A549 (cell line): ENCODE measurements at regions not wholly inside any gene's neighbourhood (a gene's known extent, or its start where the extent isn't known, plus 50 kb on each side); places are given as distances from the start of the nearest gene placed in this dataset.

ENCODE experiments used
- ATAC-seq, 2 experiments: fragments of 200-7000 bp in 1 of 2; fragments of >200 bp in 1 of 2; cut with Nextera tagmentation in 1 of 2; cut with Tn5 transposase in 1 of 2; 3 replicates each; pipeline versions ENCODE4 v1.8.0 to v1.9.1; 2018 to 2020; ENCODE audit warnings: mild to moderate bottlenecking in 1 of 2, moderate library complexity in 1 of 2
- CTCF ChIA-PET: fragments of 300-600 bp; sonication (Branson Sonifier 250); formaldehyde crosslinking; extraction: SDS; loops from one replicate; lab custom pipeline; 2021; ENCODE audit warnings: antibody characterized with exemption, inconsistent platforms; lab: Yijun Ruan, JAX
- POLR2A ChIA-PET: fragments of 350-600 bp; formaldehyde crosslinking; extraction: SDS; loops from one replicate; lab custom pipeline; 2021; ENCODE audit warnings: antibody characterized with exemption, inconsistent platforms; lab: Yijun Ruan, JAX
- DNase-seq, 2 experiments: peaks; one replicate each; pipeline versions ENCODE4 v3.0.0 to v3.0.0-alpha.2; 2011 to 2016; ENCODE audit warnings: low read depth in 1 of 2, low spot score in 1 of 2
- FAIRE-seq: peaks from 2 replicates; lab custom pipeline; 2011; peaks lifted over from hg19 to GRCh38; lab: Jason Lieb, UNC
- H3K27ac ChIP-seq, 2 experiments: fragments of >200 bp; sonication (Bioruptor Twin); formaldehyde crosslinking; 3 replicates each; pipeline ENCODE4 v1.5.1; 2016 to 2017
- H3K4me1 ChIP-seq: fragments of >200 bp; sonication (Bioruptor Twin); formaldehyde crosslinking; 3 replicates; pipeline ENCODE4 v1.6.1; 2016
- H3K4me2 ChIP-seq: fragments of >200 bp; sonication (Bioruptor Twin); formaldehyde crosslinking; 3 replicates; pipeline ENCODE4 v1.6.1; 2016
- H3K4me3 ChIP-seq: fragments of >200 bp; sonication (Bioruptor Twin); formaldehyde crosslinking; 3 replicates; pipeline ENCODE4 v1.5.1; 2016
- H3K9me3 ChIP-seq: fragments of >200 bp; sonication (Bioruptor Twin); formaldehyde crosslinking; 3 replicates; pipeline ENCODE4 v1.6.1; 2016
- BCL3 ChIP-seq: fragments of >200 bp; sonication (Bioruptor Twin); formaldehyde crosslinking; IDR thresholded peaks from 3 replicates; pipeline ENCODE4 v1.6.1; 2016
- CHD2 ChIP-seq: fragments of 150-350 bp; IDR thresholded peaks from 2 replicates; pipeline ENCODE4 v1.6.1; 2014; ENCODE audit warnings: low read length; ENCODE audit not compliant: partially characterized antibody
- CHD4 ChIP-seq: fragments of 200-600 bp; sonication (generic); IDR thresholded peaks from 2 replicates; pipeline ENCODE4 v1.6.1; 2016; ENCODE audit warnings: antibody characterized with exemption, mild to moderate bottlenecking, borderline replicate concordance
- E2F6 ChIP-seq: IDR thresholded peaks from 2 replicates; pipeline ENCODE4 v1.6.1; 2012; ENCODE audit warnings: low read depth, borderline replicate concordance
- FOXS1 ChIP-seq: fragments of 250-450 bp; sonication (Bioruptor Pico); IDR thresholded peaks from 2 replicates; pipeline ENCODE4 v1.5.0; 2020; ENCODE audit warnings: mild to moderate bottlenecking, moderate library complexity
- GATA3 ChIP-seq: IDR thresholded peaks from 2 replicates; pipeline ENCODE4 v1.6.1; 2012; ENCODE audit warnings: borderline replicate concordance
- HOXB5 ChIP-seq: fragments of 250-450 bp; sonication (Bioruptor Pico); IDR thresholded peaks from 2 replicates; pipeline ENCODE4 v1.5.0; 2020; ENCODE audit warnings: mild to moderate bottlenecking, moderate library complexity
- KDM1A ChIP-seq: fragments of 200-600 bp; sonication (generic); IDR thresholded peaks from 2 replicates; pipeline ENCODE4 v1.6.1; 2016; ENCODE audit warnings: low read depth, mild to moderate bottlenecking
- KDM5A ChIP-seq: fragments of 200-600 bp; sonication (generic); IDR thresholded peaks from 2 replicates; pipeline ENCODE4 v1.6.1; 2016; ENCODE audit warnings: antibody characterized with exemption, mild to moderate bottlenecking
- MAFK ChIP-seq: fragments of 450-650 bp; IDR thresholded peaks from 2 replicates; pipeline ENCODE4 v1.6.1; 2014; ENCODE audit not compliant: partially characterized antibody
- PHF8 ChIP-seq: fragments of 200-600 bp; sonication (generic); IDR thresholded peaks from 2 replicates; pipeline ENCODE4 v1.6.1; 2016; ENCODE audit warnings: low read depth, mild to moderate bottlenecking, antibody characterized with exemption, moderate library complexity, borderline replicate concordance
- RCOR1 ChIP-seq: fragments of 150-350 bp; IDR thresholded peaks from 2 replicates; pipeline ENCODE4 v1.6.1; 2014; ENCODE audit warnings: antibody characterized with exemption, low read length, low read depth
- TFCP2L1 ChIP-seq: fragments of 250-450 bp; sonication (Bioruptor Pico); IDR thresholded peaks from 2 replicates; pipeline ENCODE4 v1.5.0; 2021; ENCODE audit warnings: mild to moderate bottlenecking
- TP53 ChIP-seq: fragments of 250-450 bp; sonication (Bioruptor Pico); IDR thresholded peaks from 2 replicates; pipeline ENCODE4 v1.5.0; 2021; ENCODE audit warnings: mild to moderate bottlenecking, moderate library complexity
- ZC3H11A ChIP-seq: fragments of 450-650 bp; IDR thresholded peaks from 2 replicates; pipeline ENCODE4 v1.6.1; 2014; ENCODE audit warnings: antibody characterized with exemption, mild to moderate bottlenecking
- WGBS: methylation state at CpG from one replicate; pipeline ENCODE4 v1.1.6; 2017; ENCODE audit errors: missing lambda C conversion rate; 5-methylcytosine and 5-hydroxymethylcytosine counted together
- TF ChIP-seq, protein P1 (sequence below): fragments of >200 bp; sonication (Bioruptor Twin); formaldehyde crosslinking; IDR thresholded peaks from 2 replicates; pipeline ENCODE4 v1.6.1; 2016

GRCh38 chr5:101664071-101664791 lies 631.9 kb downstream of the SLCO4C1 start:
- no peak overlapping the region; a peak in 1 of 6 replicates for H3K27ac ChIP-seq
- no peak for FAIRE-seq
- WGBS, result 13% methylated on average over 9 of the region's 9 CpGs
- H3K4me3 ChIP-seq, result no peak overlapping the region
- peak in 1 of 2 experiments; percentile 69 for DNase-seq
- ChIA-PET CTCF (interaction anchor here (0.9 to 1.1 kb wide), 2 partner anchors 14 to 873 kb away, joined by 3 to 4 read pairs; no protein-coding TSS in a partner anchor), POLR2A (no interaction called here)
- H3K9me3 ChIP-seq, result no peaks in the 10 kb centered on the region
- ATAC-seq, result peak in 1 of 2 experiments; percentile 83; a peak in 3 of 6 replicates
- peaks cover 5% of the 10 kb centered on the region; the same call in 2 of the 3 replicates for H3K4me1 ChIP-seq
- peak overlapping the region; percentile 21 for H3K4me2 ChIP-seq
- no peak for TF ChIP-seq FOXS1 (CRISPR knock-in tag)
- 0 out of 2 replicates have a peak, but pooled peaks have one; percentile 35 for TF ChIP-seq CHD4

DNA sequence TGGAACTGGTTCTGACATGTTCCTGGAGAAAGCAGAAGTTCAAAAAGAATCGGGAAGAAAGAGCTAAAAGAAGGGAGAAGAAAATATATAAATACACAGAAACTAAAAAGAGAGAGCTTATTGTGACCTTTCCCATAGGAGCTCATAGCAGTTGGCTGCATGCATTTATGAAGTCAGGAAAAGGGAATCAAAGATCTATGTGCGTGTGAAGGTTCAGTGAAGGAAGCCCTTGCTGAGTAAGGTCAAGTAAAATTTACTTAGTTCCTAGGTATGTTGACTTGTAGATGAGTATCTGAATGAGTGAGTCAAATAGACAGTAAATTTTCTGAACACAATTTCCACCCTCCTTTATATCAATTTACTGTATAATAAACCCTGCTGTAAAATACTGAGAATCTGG lies 632.5 kb downstream of the SLCO4C1 start:
- no peak overlapping the region; the same call in 2 of the 3 replicates for H3K4me3 ChIP-seq
- ChIA-PET POLR2A (no interaction called here), CTCF (interaction anchor here (0.9 to 1.1 kb wide), 2 partner anchors 15 to 872 kb away, joined by 3 to 4 read pairs; no protein-coding TSS in a partner anchor)
- TF ChIP-seq GATA3, result peak; percentile 74
- no peak for TF ChIP-seq TFCP2L1 (CRISPR knock-in tag)
- FAIRE-seq, result no peak
- DNase-seq, result peak in 1 of 2 experiments; percentile 75
- H3K4me2 ChIP-seq, result peak overlapping the region; percentile 21
- H3K9me3 ChIP-seq, result no peaks in the 10 kb centered on the region
- H3K4me1 ChIP-seq, result peaks cover 5% of the 10 kb centered on the region; the same call in 2 of the 3 replicates
- peak in 1 of 2 experiments; percentile 86; a peak in 3 of 6 replicates for ATAC-seq
- H3K27ac ChIP-seq, result peak overlapping the region in 1 of 2 experiments; percentile 38; a peak in 2 of 6 replicates
- 7% methylated on average over 2 of the region's 2 CpGs for WGBS

- H3K4me1 ChIP-seq, result peaks cover 5% of the 10 kb centered on the region; the same call in 2 of the 3 replicates
- ATAC-seq (no peak), FAIRE-seq (no peak), DNase-seq (no peak)
- CTCF ChIA-PET, result no interaction called here
- POLR2A ChIA-PET, result no interaction called here
- no peak overlapping the region for H3K27ac ChIP-seq
- TF ChIP-seq TP53 (CRISPR knock-in tag), result no peak
- TF ChIP-seq ZC3H11A, result no peak
- TF ChIP-seq KDM1A, result no peak
- no peak for TF ChIP-seq RCOR1
- TF ChIP-seq CHD2, result no peak
- H3K4me2 ChIP-seq, result no peak overlapping the region
- H3K4me3 ChIP-seq, result no peak overlapping the region
- no peaks in the 10 kb centered on the region for H3K9me3 ChIP-seq
Observed at GRCh38 chr5:101662263-101662662, 633.8 kb downstream of the SLCO4C1 start.

DNA sequence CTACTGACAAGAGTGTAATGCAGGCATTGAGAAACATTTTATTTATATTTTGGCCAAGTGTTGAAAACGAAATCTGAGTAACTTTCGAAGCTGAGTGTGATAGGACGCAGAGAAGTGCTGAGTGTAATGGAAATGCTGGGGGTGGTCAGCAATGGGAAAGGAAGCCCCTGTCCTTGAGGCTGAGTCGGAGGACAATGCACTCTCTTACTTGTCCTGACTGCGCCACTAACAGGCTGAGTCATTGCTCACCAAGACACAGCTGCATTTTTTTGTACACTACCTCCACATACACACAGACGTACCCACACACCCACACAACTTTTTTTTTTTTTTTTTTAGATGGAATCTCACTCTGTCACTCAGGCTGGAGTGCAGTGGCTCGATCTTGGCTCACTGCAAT lies 637.7 kb downstream of the SLCO4C1 start:
- H3K9me3 ChIP-seq, result no peaks in the 10 kb centered on the region
- FAIRE-seq (no peak), ATAC-seq (peak in 1 of 2 experiments; percentile 85; a peak in 3 of 6 replicates), DNase-seq (peak in 1 of 2 experiments; percentile 40)
- H3K4me3 ChIP-seq, result no peak overlapping the region
- no peak overlapping the region for H3K4me2 ChIP-seq
- POLR2A ChIA-PET, result no interaction called here
- WGBS, result 41% methylated on average over 7 of the region's 7 CpGs
- no peak overlapping the region for H3K27ac ChIP-seq
- peaks cover 5% of the 10 kb centered on the region; the same call in 2 of the 3 replicates for H3K4me1 ChIP-seq
- TF ChIP-seq PHF8 (no peak), E2F6 (no peak)
- TF ChIP-seq, protein P1, sequence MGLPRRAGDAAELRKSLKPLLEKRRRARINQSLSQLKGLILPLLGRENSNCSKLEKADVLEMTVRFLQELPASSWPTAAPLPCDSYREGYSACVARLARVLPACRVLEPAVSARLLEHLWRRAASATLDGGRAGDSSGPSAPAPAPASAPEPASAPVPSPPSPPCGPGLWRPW, result no peak
- CTCF ChIA-PET, result no interaction called here

GRCh38 chr5:101653996-101654395 lies 642.1 kb downstream of the SLCO4C1 start:
- POLR2A ChIA-PET, result no interaction called here

More at GRCh38 chr5:101653996-101654395, 642.1 kb downstream of the SLCO4C1 start:
- Histone ChIP-seq H3K4me2 (peak overlapping the region; percentile 52), H3K4me1 (no peaks in the 10 kb centered on the region; the same call in 2 of the 3 replicates), H3K4me3 (no peak overlapping the region), H3K27ac (no peak overlapping the region), H3K9me3 (no peaks in the 10 kb centered on the region)
- FAIRE-seq (no peak), DNase-seq (peak in 1 of 2 experiments; percentile 63), ATAC-seq (peak in 1 of 2 experiments; percentile 84; a peak in 3 of 6 replicates)
- CTCF ChIA-PET, result no interaction called here
- TF ChIP-seq KDM5A (no peak), HOXB5 (CRISPR knock-in tag) (no peak), MAFK (peak; percentile 19), BCL3 (no peak), GATA3 (peak; percentile 42; the same call in 1 of the 2 replicates)
- 7% methylated on average over 2 of the region's 2 CpGs for WGBS
